ENCODE measurements at regions not wholly inside any gene's neighbourhood (a gene's known extent, or its start where the extent isn't known, plus 50 kb on each side); places are given as distances from the start of the nearest gene placed in this dataset.

- TF ChIP-seq CHD7 (IDR thresholded peaks at IDR 0.05; ENCODE audit: insufficient replicate concordance, low read length), result no peak
- TF ChIP-seq CHD2 (IDR thresholded peaks at IDR 0.05; ENCODE audit: low read length), result no peak
- TF ChIP-seq RBBP5 (IDR thresholded peaks at IDR 0.05; ENCODE audit: borderline replicate concordance, low read depth, low read length), result no peak
- TF ChIP-seq SP4 (IDR thresholded peaks at IDR 0.05; ENCODE audit: low read length), result no peak
- TF ChIP-seq ASH2L (IDR thresholded peaks at IDR 0.05; ENCODE audit: low read length), result no peak
- TF ChIP-seq ZNF274 (IDR thresholded peaks at IDR 0.05; ENCODE audit: borderline replicate concordance, extremely low read depth, low read length), result no peak
- TF ChIP-seq CBX8 (IDR thresholded peaks at IDR 0.05; ENCODE audit: borderline replicate concordance, low read depth, low read length), result no peak
- no peak for TF ChIP-seq CEBPB (IDR thresholded peaks at IDR 0.05; ENCODE audit: low read depth, low read length)
- TF ChIP-seq BCL11A (IDR thresholded peaks at IDR 0.05; ENCODE audit: low read depth in 2 of 2, low read length in 2 of 2), result no peak
- TF ChIP-seq EGR1 (IDR thresholded peaks at IDR 0.05; ENCODE audit: borderline replicate concordance, low read depth, low read length), result no peak
- no peak for TF ChIP-seq BRCA1 (IDR thresholded peaks at IDR 0.05; ENCODE audit: low read depth, low read length)
Measured at GRCh38 chr14:103232031-103232808, 101.8 kb upstream of the EIF5 start (continued).
